GM12873 (cell line): ENCODE measurements at regions not wholly inside any gene's neighbourhood (a gene's known extent, or its start where the extent isn't known, plus 50 kb on each side); places are given as distances from the start of the nearest gene placed in this dataset.

Experiments
- CTCF ChIP-seq: IDR thresholded peaks from 2 replicates; pipeline ENCODE4 v1.5.1; 2012; ENCODE audit warnings: low read depth, mild to moderate bottlenecking, moderate library complexity, low read length, control low read depth; ENCODE audit not compliant: insufficient read depth; ENCODE audit errors: missing control alignments

- TF ChIP-seq CTCF, result no peak
Observed at GRCh38 chr5:2087980-2088379, 205.3 kb upstream of the IRX4 start.

GRCh38 chr5:2075365-2075764 is 192.6 kb upstream of the IRX4 start:
- no peak for TF ChIP-seq CTCF

GRCh38 chr5:2071562-2071961 is 188.8 kb upstream of the IRX4 start:
- no peak for TF ChIP-seq CTCF

GRCh38 chr5:2068531-2068930 is 185.8 kb upstream of the IRX4 start:
- no peak for TF ChIP-seq CTCF

GRCh38 chr5:2066373-2066772 is 183.6 kb upstream of the IRX4 start:
- TF ChIP-seq CTCF, result no peak

GRCh38 chr5:2052687-2053086 is 170.0 kb upstream of the IRX4 start:
- no peak for TF ChIP-seq CTCF

GRCh38 chr5:2049876-2050275 is 167.2 kb upstream of the IRX4 start:
- TF ChIP-seq CTCF, result no peak
